Karpas-422 (cell line): ENCODE measurements at regions not wholly inside any gene's neighbourhood (a gene's known extent, or its start where the extent isn't known, plus 50 kb on each side); places are given as distances from the start of the nearest gene placed in this dataset.

Experiments
- DNase-seq: peaks from one replicate; pipeline ENCODE4 v3.0.0-alpha.2; 2015
- H2AFZ ChIP-seq: fragments of 200-600 bp; sonication (generic); 2 replicates; pipeline ENCODE4 v1.6.1; 2014; ENCODE audit warnings: antibody characterized with exemption, low read length, mixed read lengths
- H3K27ac ChIP-seq: fragments of 200-600 bp; sonication (generic); 2 replicates; pipeline ENCODE4 v1.5.1; 2014; ENCODE audit warnings: mild to moderate bottlenecking, low read length, moderate library complexity
- H3K27me3 ChIP-seq: fragments of 200-600 bp; sonication (generic); 2 replicates; pipeline ENCODE4 v1.6.1; 2014; ENCODE audit warnings: low read length, mixed read lengths
- H3K36me3 ChIP-seq: fragments of 200-600 bp; sonication (generic); 2 replicates; pipeline ENCODE4 v1.6.1; 2014; ENCODE audit warnings: low read length, mixed read lengths; ENCODE audit not compliant: insufficient read depth
- H3K4me1 ChIP-seq: fragments of 200-600 bp; sonication (generic); 2 replicates; pipeline ENCODE4 v1.6.1; 2014; ENCODE audit warnings: mild to moderate bottlenecking, low read length, mixed read lengths
- H3K4me2 ChIP-seq: fragments of 200-600 bp; sonication (generic); 2 replicates; pipeline ENCODE4 v1.6.1; 2014; ENCODE audit warnings: low read length, low read depth, mild to moderate bottlenecking; ENCODE audit not compliant: poor library complexity, severe bottlenecking
- H3K4me3 ChIP-seq: fragments of 200-600 bp; sonication (generic); 2 replicates; pipeline ENCODE4 v1.5.1; 2014; ENCODE audit warnings: mild to moderate bottlenecking, antibody characterized with exemption, low read length, mixed read lengths
- H3K79me2 ChIP-seq: fragments of 200-600 bp; sonication (generic); 2 replicates; pipeline ENCODE4 v1.6.1; 2014; ENCODE audit warnings: mild to moderate bottlenecking, low read length, mixed read lengths
- H3K9ac ChIP-seq: fragments of 200-600 bp; sonication (generic); 2 replicates; pipeline ENCODE4 v1.6.0; 2014; ENCODE audit warnings: low read length
- H3K9me2 ChIP-seq: fragments of 200-600 bp; sonication (generic), shearing (Covaris generic); replicated peaks from 2 replicates; pipeline ENCODE4 v1.6.0; 2014; ENCODE audit warnings: mild to moderate bottlenecking, low read length, moderate library complexity; ENCODE audit not compliant: insufficient read depth
- H3K9me3 ChIP-seq: fragments of 300-700, 200-600 bp; sonication (generic); 2 replicates; pipeline ENCODE4 v1.6.1; 2014; ENCODE audit warnings: low read length, mixed read lengths
- H4K20me1 ChIP-seq: fragments of 200-600 bp; sonication (generic); 2 replicates; pipeline ENCODE4 v1.6.1; 2014; ENCODE audit warnings: mild to moderate bottlenecking, antibody characterized with exemption, low read length, low read depth; ENCODE audit not compliant: insufficient read depth

- no peak for DNase-seq
- Histone ChIP-seq H3K4me2 (no peak overlapping the region), H3K27ac (no peak overlapping the region), H2AFZ (no peak overlapping the region), H4K20me1 (no peaks in the 10 kb centered on the region), H3K27me3 (no peaks in the 10 kb centered on the region), H3K9me2 (no peaks in the 10 kb centered on the region), H3K4me1 (no peaks in the 10 kb centered on the region), H3K36me3 (no peaks in the 10 kb centered on the region), H3K79me2 (no peaks in the 10 kb centered on the region), H3K4me3 (no peak overlapping the region), H3K9me3 (no peaks in the 10 kb centered on the region), H3K9ac (no peak overlapping the region)
Observed at GRCh38 chr12:46942579-46942978, 116.8 kb upstream of the SLC38A4 start.

DNA sequence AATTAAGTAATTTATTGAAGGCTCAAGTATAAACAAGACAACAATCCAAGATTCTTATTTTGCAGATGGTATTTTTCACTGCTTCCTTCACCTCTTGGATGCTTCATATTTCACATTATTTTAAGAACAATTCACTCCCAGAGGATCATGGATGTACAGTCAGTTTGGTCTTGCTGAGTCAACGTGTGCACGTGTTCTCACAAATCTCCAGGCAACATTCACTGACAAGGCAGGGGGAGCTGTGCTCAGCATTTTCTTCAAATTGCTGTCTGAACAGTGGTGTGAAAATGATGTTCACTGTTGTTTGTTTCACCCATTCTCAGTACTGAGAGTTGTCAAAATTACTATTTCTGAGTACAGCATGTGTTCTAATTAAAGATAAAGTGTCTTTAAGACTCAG lies 118.3 kb upstream of the SLC38A4 start:
- no peaks in the 10 kb centered on the region for H3K27me3 ChIP-seq
- H4K20me1 ChIP-seq, result no peaks in the 10 kb centered on the region
- H3K4me2 ChIP-seq, result no peak overlapping the region
- no peak overlapping the region for H3K27ac ChIP-seq
- H3K4me3 ChIP-seq, result no peak overlapping the region
- no peaks in the 10 kb centered on the region for H3K9me2 ChIP-seq
- H3K4me1 ChIP-seq, result no peaks in the 10 kb centered on the region
- no peak overlapping the region for H2AFZ ChIP-seq
- H3K9me3 ChIP-seq, result no peaks in the 10 kb centered on the region
- H3K36me3 ChIP-seq, result no peaks in the 10 kb centered on the region
- H3K79me2 ChIP-seq, result no peaks in the 10 kb centered on the region
- no peak overlapping the region for H3K9ac ChIP-seq
- DNase-seq, result no peak

DNA sequence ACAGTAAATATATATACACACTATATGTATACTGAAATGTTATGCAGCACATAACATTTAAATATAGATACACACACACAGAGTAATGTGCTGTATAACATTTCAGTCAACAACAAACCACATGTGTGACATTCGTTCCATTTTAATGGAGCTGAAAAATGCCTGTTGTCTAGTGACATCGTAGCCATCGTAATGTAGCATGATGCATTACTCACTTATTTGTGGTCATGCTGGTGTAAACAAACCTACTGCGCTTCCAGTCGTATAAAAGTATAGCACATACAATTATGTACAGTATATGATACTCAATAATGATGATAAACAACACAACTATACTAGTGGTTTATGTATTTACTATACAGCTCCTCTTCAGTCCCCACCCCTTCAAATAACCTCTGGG lies 119.0 kb upstream of the SLC38A4 start:
- Histone ChIP-seq H3K4me2 (no peak overlapping the region), H3K9me3 (no peaks in the 10 kb centered on the region), H2AFZ (no peak overlapping the region), H3K79me2 (no peaks in the 10 kb centered on the region), H3K4me1 (no peaks in the 10 kb centered on the region), H3K27me3 (no peaks in the 10 kb centered on the region), H4K20me1 (no peaks in the 10 kb centered on the region), H3K27ac (no peak overlapping the region), H3K36me3 (no peaks in the 10 kb centered on the region), H3K9ac (no peak overlapping the region), H3K4me3 (no peak overlapping the region), H3K9me2 (no peaks in the 10 kb centered on the region)
- no peak for DNase-seq

- no peak overlapping the region for H3K9ac ChIP-seq
- no peak overlapping the region for H3K4me2 ChIP-seq
- no peak overlapping the region for H2AFZ ChIP-seq
- no peaks in the 10 kb centered on the region for H3K27me3 ChIP-seq
- H3K9me2 ChIP-seq, result no peaks in the 10 kb centered on the region
- no peak overlapping the region for H3K27ac ChIP-seq
- DNase-seq, result no peak
- no peaks in the 10 kb centered on the region for H3K79me2 ChIP-seq
- no peak overlapping the region for H3K4me3 ChIP-seq
- H3K4me1 ChIP-seq, result no peaks in the 10 kb centered on the region
- no peaks in the 10 kb centered on the region for H3K36me3 ChIP-seq
- H4K20me1 ChIP-seq, result no peaks in the 10 kb centered on the region
- H3K9me3 ChIP-seq, result no peaks in the 10 kb centered on the region
Observed at GRCh38 chr12:46945591-46945990, 119.8 kb upstream of the SLC38A4 start.

GRCh38 chr12:46946137-46946536 lies 120.3 kb upstream of the SLC38A4 start:
- H3K27ac ChIP-seq, result no peak overlapping the region
- H3K4me2 ChIP-seq, result no peak overlapping the region
- no peaks in the 10 kb centered on the region for H3K9me3 ChIP-seq
- H3K4me3 ChIP-seq, result no peak overlapping the region
- DNase-seq, result no peak
- H3K36me3 ChIP-seq, result no peaks in the 10 kb centered on the region
- no peak overlapping the region for H2AFZ ChIP-seq
- H3K9ac ChIP-seq, result no peak overlapping the region
- H3K4me1 ChIP-seq, result no peaks in the 10 kb centered on the region
- no peaks in the 10 kb centered on the region for H3K79me2 ChIP-seq
- no peaks in the 10 kb centered on the region for H3K27me3 ChIP-seq
- H4K20me1 ChIP-seq, result no peaks in the 10 kb centered on the region
- H3K9me2 ChIP-seq, result no peaks in the 10 kb centered on the region

DNA sequence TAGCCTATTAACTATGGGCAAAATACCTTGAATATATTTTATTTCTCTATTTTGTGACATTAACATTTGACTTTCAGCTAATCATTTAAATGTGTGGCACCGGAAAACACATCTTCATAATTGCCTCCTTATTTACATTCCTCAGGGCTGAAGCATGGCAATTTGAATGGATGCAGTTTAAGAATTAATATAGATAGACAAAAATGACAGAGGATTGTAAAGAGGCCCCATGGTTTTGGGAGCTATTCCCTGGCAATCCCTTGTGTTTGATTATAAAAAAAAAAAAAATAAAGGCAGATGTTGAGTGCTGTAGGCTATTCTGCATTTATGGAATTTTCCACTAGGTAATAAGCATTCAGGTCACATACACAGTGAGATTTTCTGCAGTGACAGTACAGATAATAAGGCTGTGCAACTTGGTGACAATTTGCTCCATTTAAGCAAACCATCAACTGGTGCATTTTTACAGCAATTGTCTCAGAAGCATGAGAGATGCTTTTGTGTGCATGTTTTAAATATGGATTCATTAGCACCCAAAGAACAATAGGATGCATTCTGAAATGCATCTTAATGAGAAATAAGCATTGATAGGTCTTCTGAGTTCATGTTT lies 123.2 kb upstream of the SLC38A4 start:
- no peaks in the 10 kb centered on the region for H3K9me3 ChIP-seq
- no peaks in the 10 kb centered on the region for H3K27me3 ChIP-seq
- no peak overlapping the region for H3K4me2 ChIP-seq
- H3K79me2 ChIP-seq, result no peaks in the 10 kb centered on the region
- H3K4me1 ChIP-seq, result no peaks in the 10 kb centered on the region
- H3K36me3 ChIP-seq, result no peaks in the 10 kb centered on the region
- H4K20me1 ChIP-seq, result no peaks in the 10 kb centered on the region
- H3K9me2 ChIP-seq, result no peaks in the 10 kb centered on the region
- no peak overlapping the region for H2AFZ ChIP-seq
- no peak overlapping the region for H3K27ac ChIP-seq
- H3K9ac ChIP-seq, result no peak overlapping the region
- DNase-seq, result no peak
- no peak overlapping the region for H3K4me3 ChIP-seq

GRCh38 chr12:46950094-46950493 lies 124.3 kb upstream of the SLC38A4 start:
- no peak overlapping the region for H3K27ac ChIP-seq
- H4K20me1 ChIP-seq, result no peaks in the 10 kb centered on the region
- H3K9me2 ChIP-seq, result no peaks in the 10 kb centered on the region
- H3K79me2 ChIP-seq, result no peaks in the 10 kb centered on the region
- H3K9me3 ChIP-seq, result no peaks in the 10 kb centered on the region
- no peak overlapping the region for H3K4me3 ChIP-seq
- H3K4me2 ChIP-seq, result no peak overlapping the region
- H3K36me3 ChIP-seq, result no peaks in the 10 kb centered on the region
- no peak overlapping the region for H3K9ac ChIP-seq
- no peaks in the 10 kb centered on the region for H3K4me1 ChIP-seq
- no peaks in the 10 kb centered on the region for H3K27me3 ChIP-seq
- H2AFZ ChIP-seq, result no peak overlapping the region
- DNase-seq, result no peak

GRCh38 chr12:46952880-46953483 lies 126.4 kb upstream of the PCED1B start:
- Histone ChIP-seq H4K20me1 (no peaks in the 10 kb centered on the region), H3K36me3 (no peaks in the 10 kb centered on the region), H3K4me3 (no peak overlapping the region), H3K27me3 (no peaks in the 10 kb centered on the region), H3K9ac (no peak overlapping the region), H3K27ac (no peak overlapping the region), H3K4me2 (no peak overlapping the region), H2AFZ (no peak overlapping the region), H3K9me2 (no peaks in the 10 kb centered on the region), H3K4me1 (no peaks in the 10 kb centered on the region), H3K9me3 (no peaks in the 10 kb centered on the region), H3K79me2 (no peaks in the 10 kb centered on the region)
- DNase-seq, result no peak
